Neural progenitor cell (in vitro differentiated cells): ENCODE measurements at regions not wholly inside any gene's neighbourhood (a gene's known extent, or its start where the extent isn't known, plus 50 kb on each side); places are given as distances from the start of the nearest gene placed in this dataset.

ENCODE experiments used
- CTCF ChIP-seq: fragments of 200-600 bp; sonication (generic); IDR thresholded peaks from 2 replicates; pipeline ENCODE4 v1.5.1; 2017; ENCODE audit warnings: antibody characterized with exemption, mild to moderate bottlenecking
- EZH2 ChIP-seq: fragments of 200-600 bp; sonication (generic); IDR thresholded peaks from 2 replicates; pipeline ENCODE4 v1.6.1; 2017; ENCODE audit warnings: antibody characterized with exemption, mild to moderate bottlenecking, moderate library complexity
- EZH2phosphoT487 ChIP-seq: fragments of 200-600 bp; sonication (generic); IDR thresholded peaks from 2 replicates; pipeline ENCODE4 v1.6.1; 2017; ENCODE audit warnings: antibody characterized with exemption

- TF ChIP-seq CTCF (no peak), EZH2 (no peak), EZH2phosphoT487 (no peak)
These were observed 1813.4 kb downstream of the PCDH9 start for GRCh38 chr13:65416784-65417183.
